GM10248 (cell line): ENCODE measurements at regions not wholly inside any gene's neighbourhood (a gene's known extent, or its start where the extent isn't known, plus 50 kb on each side); places are given as distances from the start of the nearest gene placed in this dataset.

Experiments used
- CTCF ChIA-PET: fragments of 300-600 bp; sonication (Branson Sonifier 250); formaldehyde crosslinking; extraction: SDS; loops from one replicate; lab custom pipeline; 2021; ENCODE audit warnings: antibody characterized with exemption; lab: Yijun Ruan, JAX
- POLR2A ChIA-PET: fragments of 350-650 bp; sonication (Branson Sonifier 250); formaldehyde crosslinking; extraction: SDS; loops from one replicate; lab custom pipeline; 2020; ENCODE audit warnings: antibody characterized with exemption; lab: Yijun Ruan, JAX
- DNase-seq: peaks from one replicate; pipeline ENCODE4 v3.0.0; 2012; ENCODE audit errors: extremely low spot score
- TF ChIP-seq, protein P1 (sequence below): IDR thresholded peaks from 2 replicates; pipeline ENCODE4 v1.5.1; 2012; ENCODE audit warnings: mild to moderate bottlenecking, low read depth; ENCODE audit errors: extremely low read depth, missing control alignments, control extremely low read depth

DNA sequence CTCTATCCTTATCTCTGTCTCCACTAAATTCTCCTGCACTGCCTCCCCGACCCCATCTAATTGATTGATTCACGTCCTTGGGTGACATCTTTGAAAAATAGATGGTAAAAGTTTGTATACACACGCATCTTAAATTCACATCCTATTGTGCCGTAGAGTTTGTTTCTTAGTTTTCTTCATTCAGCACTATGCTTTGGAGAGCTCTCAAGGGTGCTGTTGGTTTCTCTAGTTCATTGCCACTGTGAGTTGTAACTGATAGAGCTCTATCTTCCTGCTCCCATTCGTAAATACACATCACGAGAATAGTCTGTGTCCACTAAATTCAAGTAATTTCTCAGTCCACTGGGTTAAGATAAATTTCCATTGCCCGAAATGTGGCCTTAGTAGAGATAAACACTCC, 1537.4 kb downstream of the AACS start:
- ChIA-PET POLR2A (no interaction called here), CTCF (interaction anchor here (1.5 kb wide), 1 partner anchor 28 kb away, joined by 3 read pairs; no protein-coding TSS in a partner anchor)
- no peak for DNase-seq
- TF ChIP-seq, protein P1, sequence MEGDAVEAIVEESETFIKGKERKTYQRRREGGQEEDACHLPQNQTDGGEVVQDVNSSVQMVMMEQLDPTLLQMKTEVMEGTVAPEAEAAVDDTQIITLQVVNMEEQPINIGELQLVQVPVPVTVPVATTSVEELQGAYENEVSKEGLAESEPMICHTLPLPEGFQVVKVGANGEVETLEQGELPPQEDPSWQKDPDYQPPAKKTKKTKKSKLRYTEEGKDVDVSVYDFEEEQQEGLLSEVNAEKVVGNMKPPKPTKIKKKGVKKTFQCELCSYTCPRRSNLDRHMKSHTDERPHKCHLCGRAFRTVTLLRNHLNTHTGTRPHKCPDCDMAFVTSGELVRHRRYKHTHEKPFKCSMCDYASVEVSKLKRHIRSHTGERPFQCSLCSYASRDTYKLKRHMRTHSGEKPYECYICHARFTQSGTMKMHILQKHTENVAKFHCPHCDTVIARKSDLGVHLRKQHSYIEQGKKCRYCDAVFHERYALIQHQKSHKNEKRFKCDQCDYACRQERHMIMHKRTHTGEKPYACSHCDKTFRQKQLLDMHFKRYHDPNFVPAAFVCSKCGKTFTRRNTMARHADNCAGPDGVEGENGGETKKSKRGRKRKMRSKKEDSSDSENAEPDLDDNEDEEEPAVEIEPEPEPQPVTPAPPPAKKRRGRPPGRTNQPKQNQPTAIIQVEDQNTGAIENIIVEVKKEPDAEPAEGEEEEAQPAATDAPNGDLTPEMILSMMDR: no peak

DNA sequence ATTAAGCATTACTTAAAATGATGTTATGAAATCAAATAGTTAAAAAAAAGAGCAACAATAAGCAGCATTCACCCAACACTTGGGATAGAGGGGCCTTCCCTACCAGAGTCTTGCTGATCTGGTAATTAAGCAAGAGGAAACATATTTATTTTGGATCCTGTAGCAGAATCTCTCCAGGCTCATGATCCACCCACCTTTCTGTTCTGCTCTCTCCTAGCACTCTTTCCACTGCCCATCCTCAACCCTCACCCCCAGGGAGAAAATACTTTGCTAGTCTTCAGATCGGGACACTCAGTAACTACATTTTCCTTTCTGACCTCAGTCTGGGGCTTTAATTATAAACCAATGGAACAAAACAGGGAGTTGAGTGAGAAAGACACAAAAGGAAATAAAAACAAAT, 1541.9 kb downstream of the AACS start:
- TF ChIP-seq, protein P1: no peak
- ChIA-PET CTCF (no interaction called here), POLR2A (no interaction called here)
- no peak for DNase-seq

DNA sequence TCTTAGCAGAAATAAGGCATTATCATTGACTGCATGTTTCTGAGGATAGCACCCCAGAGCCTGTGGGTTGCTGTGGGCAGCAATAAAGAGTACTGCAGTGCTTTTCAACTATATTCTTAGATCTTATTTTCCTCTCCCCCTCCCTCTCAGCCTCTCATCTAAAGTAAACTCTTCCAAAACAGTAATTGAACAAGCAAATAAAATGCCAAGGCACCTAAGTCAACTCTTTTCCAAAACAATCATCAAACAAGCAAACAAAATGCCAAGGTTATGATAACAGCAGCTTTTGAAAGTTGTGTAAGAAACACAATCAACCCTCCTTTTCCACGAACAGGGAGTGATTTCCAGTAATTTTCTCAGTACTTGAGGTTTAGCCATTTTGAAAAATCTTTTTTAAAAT, 1542.6 kb downstream of the AACS start:
- no peak for DNase-seq
- POLR2A ChIA-PET: no interaction called here
- CTCF ChIA-PET: no interaction called here
- TF ChIP-seq, protein P1: no peak

DNA sequence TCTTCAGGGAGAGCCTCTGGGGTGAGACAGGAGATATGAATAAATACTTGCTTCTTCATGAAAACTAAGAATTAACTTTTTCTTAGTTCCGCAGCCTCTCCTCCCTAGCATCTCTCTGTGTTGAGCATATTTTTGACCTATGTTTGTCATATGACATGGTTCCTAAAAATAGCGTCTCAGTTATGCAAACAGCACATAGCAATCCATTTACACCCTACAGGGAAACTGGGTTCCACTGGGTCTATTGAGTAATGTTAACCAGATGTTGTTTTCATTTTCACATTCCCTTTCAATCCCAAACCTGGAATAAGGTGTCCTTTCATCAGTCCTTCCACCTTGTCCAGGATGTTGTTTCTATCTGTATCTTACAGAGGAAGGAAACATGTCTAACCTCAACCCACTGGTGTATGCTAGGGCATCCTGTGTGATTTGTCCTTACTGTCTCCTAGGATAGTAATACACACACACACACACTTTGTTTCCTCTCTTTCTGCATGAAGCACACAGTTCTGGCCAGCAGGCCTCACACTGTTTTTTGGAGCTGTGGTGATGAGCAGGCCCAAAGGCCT, 1543.5 kb downstream of the AACS start:
- ChIA-PET POLR2A (no interaction called here), CTCF (no interaction called here)
- TF ChIP-seq, protein P1: no peak
- DNase-seq: no peak

DNA sequence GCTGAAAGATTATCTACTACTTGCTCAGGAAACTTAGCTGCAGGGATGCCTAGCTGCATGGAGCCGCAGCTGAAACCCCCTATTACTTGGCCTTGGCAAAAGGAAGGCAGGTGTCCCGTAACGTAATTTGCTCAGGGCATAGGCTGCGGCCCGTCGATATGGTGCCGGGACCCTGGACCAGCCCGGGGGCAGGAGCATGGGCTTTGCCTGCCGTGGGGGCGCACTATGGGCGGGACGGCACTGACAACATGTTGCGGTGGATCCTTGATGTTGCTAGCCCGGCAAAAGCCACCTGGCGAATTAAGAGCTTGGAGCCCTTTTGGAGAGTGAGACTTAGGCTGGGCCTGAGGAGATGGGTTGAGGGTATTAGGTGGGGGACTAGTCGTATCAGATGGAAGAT, 1551.2 kb downstream of the AACS start:
- CTCF ChIA-PET: interaction anchor here (1.2 kb wide), 1 partner anchor 212 kb away, joined by 3 read pairs; no protein-coding TSS in a partner anchor
- TF ChIP-seq, protein P1: no peak
- POLR2A ChIA-PET: no interaction called here
- no peak for DNase-seq

DNA sequence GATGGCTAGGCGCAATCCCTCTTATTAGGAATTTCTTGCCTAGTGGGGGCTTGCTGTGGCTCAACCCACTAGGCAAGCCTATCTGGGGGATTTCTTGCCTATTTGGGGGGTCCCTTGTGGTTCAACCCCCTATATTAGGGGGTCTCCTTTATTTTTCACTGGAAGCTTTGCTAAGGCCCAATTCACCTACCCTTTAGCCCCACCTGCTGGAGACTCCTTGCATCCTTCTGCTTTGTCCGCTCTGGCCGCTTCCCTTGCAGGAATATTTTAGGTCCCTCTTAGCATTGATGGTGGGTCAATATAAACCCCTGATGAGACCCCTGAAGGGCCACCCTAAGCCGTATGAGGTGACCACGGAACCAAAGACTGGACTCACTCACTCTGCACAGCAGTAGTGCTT, 1552.1 kb downstream of the AACS start:
- POLR2A ChIA-PET: no interaction called here
- CTCF ChIA-PET: no interaction called here
- TF ChIP-seq, protein P1: no peak
- no peak for DNase-seq
